GM12878 (cell line): ENCODE measurements at regions not wholly inside any gene's neighbourhood (a gene's known extent, or its start where the extent isn't known, plus 50 kb on each side); places are given as distances from the start of the nearest gene placed in this dataset.

Experiments
- ATAC-seq: fragments of 200-7000 bp; cut with Tn5 transposase; 3 replicates; pipeline ENCODE4 v1.9.1; 2020; ENCODE audit warnings: mild to moderate bottlenecking, moderate library complexity
- BruUV-seq: library from RNA; stranded (reverse); fragments of 400-500 nt; replicated peaks from 2 replicates; lab custom pipeline; 2021; lab: Mats Ljungman, UMichigan
- CTCF ChIA-PET: fragments of 300-600 bp; sonication (Branson Sonifier 250); formaldehyde crosslinking; extraction: SDS; loops from one replicate; lab custom pipeline; 2021; ENCODE audit warnings: inconsistent platforms; lab: Yijun Ruan, JAX
- POLR2A ChIA-PET: fragments of 350-600 bp; formaldehyde crosslinking; extraction: SDS; loops from one replicate; lab custom pipeline; 2021; ENCODE audit warnings: inconsistent platforms; lab: Charles Lee
- RAD21 ChIA-PET: fragments of 300-600 bp; sonication (Branson Sonifier 250); formaldehyde crosslinking; loops from one replicate; lab custom pipeline; 2023; ENCODE audit warnings: antibody characterized with exemption; ENCODE audit not compliant: unreplicated experiment; lab: Charles Lee
- SMC1A ChIA-PET: fragments of 300-600 bp; sonication (Branson Sonifier 250); formaldehyde crosslinking; loops from one replicate; lab custom pipeline; 2023; ENCODE audit not compliant: unreplicated experiment, uncharacterized antibody; lab: Charles Lee
- DNase-seq: peaks from one replicate; pipeline ENCODE4 v3.0.0-alpha.2; 2011; ENCODE audit warnings: low read depth, low spot score
- FAIRE-seq: peaks from 3 replicates; lab custom pipeline; 2011; peaks lifted over from hg19 to GRCh38; lab: Jason Lieb, UNC
- H2AFZ ChIP-seq: 2 replicates; pipeline ENCODE4 v1.6.0; 2011; ENCODE audit warnings: low read depth, low read length, control low read depth; ENCODE audit not compliant: control insufficient read depth
- H3K27ac ChIP-seq: 2 replicates; pipeline ENCODE4 v1.5.1; 2011; ENCODE audit warnings: control low read depth; ENCODE audit not compliant: control insufficient read depth, insufficient read depth
- H3K27me3 ChIP-seq, 2 experiments: replicated peaks in 1 of 2; 2 replicates each; pipeline versions ENCODE4 v1.6.0 to v1.6.1; 2011; ENCODE audit warnings: low read length in 1 of 2; ENCODE audit not compliant: control insufficient read depth in 2 of 2, insufficient read depth in 2 of 2
- H3K36me3 ChIP-seq, 2 experiments: 2 replicates each; pipeline ENCODE4 v1.5.1; 2011; ENCODE audit warnings: low read length in 1 of 2; ENCODE audit not compliant: control insufficient read depth in 2 of 2, insufficient read depth in 2 of 2
- H3K4me1 ChIP-seq: 2 replicates; pipeline ENCODE4 v1.6.1; 2011; ENCODE audit warnings: mild to moderate bottlenecking, low read length, moderate library complexity, mixed read lengths; ENCODE audit not compliant: control insufficient read depth, insufficient read depth
- H3K4me2 ChIP-seq: 2 replicates; pipeline ENCODE4 v1.6.0; 2011; ENCODE audit warnings: control low read depth; ENCODE audit not compliant: control insufficient read depth, insufficient read depth
- H3K4me3 ChIP-seq: fragments of 200-600 bp; sonication (generic); 2 replicates; pipeline ENCODE4 v1.5.1; 2016
- H3K79me2 ChIP-seq: 2 replicates; pipeline ENCODE4 v1.6.0; 2011; ENCODE audit warnings: low read length; ENCODE audit not compliant: control insufficient read depth, insufficient read depth
- H3K9ac ChIP-seq: 2 replicates; pipeline ENCODE4 v1.8.0; 2011; ENCODE audit warnings: low read length, control low read depth, mixed read lengths; ENCODE audit not compliant: control insufficient read depth, insufficient read depth
- H3K9me3 ChIP-seq: replicated peaks from 3 replicates; pipeline ENCODE4 v1.5.1; 2011; ENCODE audit warnings: mild to moderate bottlenecking, low read length; ENCODE audit not compliant: control insufficient read depth, insufficient read depth
- H4K20me1 ChIP-seq: 2 replicates; pipeline ENCODE4 v1.6.0; 2011; ENCODE audit not compliant: control insufficient read depth, insufficient read depth
- BHLHE40 ChIP-seq, 2 experiments: fragments of 450-650 bp in 1 of 2; IDR thresholded peaks; 2 replicates each; pipeline ENCODE4 v1.6.1; 2011 to 2017; ENCODE audit warnings: low read depth in 2 of 2, borderline replicate concordance in 1 of 2, improper control_type of control experiment in 1 of 2, low read length in 1 of 2, mild to moderate bottlenecking in 1 of 2
- KAT2A ChIP-seq: conservative IDR thresholded peaks from 2 replicates; pipeline ENCODE4 v1.6.1; 2011; ENCODE audit warnings: low read depth, low read length; ENCODE audit not compliant: control insufficient read depth
- MEF2A ChIP-seq: IDR thresholded peaks from 2 replicates; pipeline ENCODE4 v1.6.1; 2011; ENCODE audit warnings: low read depth, mild to moderate bottlenecking, low read length, moderate library complexity; ENCODE audit not compliant: insufficient read depth
- NBN ChIP-seq: fragments of 450-650 bp; IDR thresholded peaks from 2 replicates; pipeline ENCODE4 v1.6.1; 2016
- NR2C2 ChIP-seq: IDR thresholded peaks from 2 replicates; pipeline ENCODE4 v1.6.1; 2011; ENCODE audit warnings: borderline replicate concordance, low read depth; ENCODE audit not compliant: control insufficient read depth, insufficient read length
- PML ChIP-seq: IDR thresholded peaks from 2 replicates; pipeline ENCODE4 v1.6.1; 2012; ENCODE audit warnings: low read length, inconsistent platforms
- POU2F2 ChIP-seq: IDR thresholded peaks from 3 replicates; pipeline ENCODE4 v1.6.1; 2011; ENCODE audit warnings: low read depth, mild to moderate bottlenecking, low read length, borderline replicate concordance
- RCOR1 ChIP-seq: conservative IDR thresholded peaks from 2 replicates; pipeline ENCODE4 v1.6.1; 2012; ENCODE audit warnings: low read depth, low read length, improper control_type of control experiment
- SKIL ChIP-seq: fragments of 450-650 bp; IDR thresholded peaks from 2 replicates; pipeline ENCODE4 v1.6.1; 2017; ENCODE audit warnings: mild to moderate bottlenecking, low read depth, inconsistent platforms; ENCODE audit not compliant: poor library complexity, severe bottlenecking
- SMC3 ChIP-seq: IDR thresholded peaks from 2 replicates; pipeline ENCODE4 v1.6.1; 2011; ENCODE audit warnings: low read length, improper control_type of control experiment, borderline replicate concordance
- STAT3 ChIP-seq: IDR thresholded peaks from 2 replicates; pipeline ENCODE4 v1.6.1; 2011; ENCODE audit warnings: low read depth, low read length, improper control_type of control experiment
- SUZ12 ChIP-seq: fragments of 200-600 bp; sonication (generic); IDR thresholded peaks from one replicate; pipeline ENCODE4 v1.6.1; 2018; ENCODE audit warnings: antibody characterized with exemption, mild to moderate bottlenecking; ENCODE audit not compliant: unreplicated experiment
- TCF12 ChIP-seq: IDR thresholded peaks from 2 replicates; pipeline ENCODE4 v1.6.1; 2011; ENCODE audit warnings: low read depth, mild to moderate bottlenecking, low read length
- YY1 ChIP-seq: IDR thresholded peaks from 2 replicates; pipeline ENCODE4 v1.6.1; 2011; ENCODE audit warnings: low read depth, mild to moderate bottlenecking, low read length
- ZNF217 ChIP-seq: fragments of 450-650 bp; IDR thresholded peaks from 2 replicates; pipeline ENCODE4 v1.6.1; 2017; ENCODE audit warnings: antibody characterized with exemption, mild to moderate bottlenecking
- WGBS: methylation state at CpG from one replicate; pipeline ENCODE4 v1.1.6; 2016; ENCODE audit warnings: low lambda C conversion rate; ENCODE audit not compliant: insufficient replicate concordance, insufficient coverage; ENCODE audit errors: missing lambda C conversion rate; 5-methylcytosine and 5-hydroxymethylcytosine counted together
- in situ Hi-C: fragments of 300-500 bp; cut with MboI; formaldehyde crosslinking; loops from 9 replicates; pipeline ENCODE4 v1.14.3; 2018; ENCODE audit warnings: mixed read lengths
- intact Hi-C: fragments of 100-400 bp; cut with micrococcal nuclease; formaldehyde crosslinking; loops from one replicate; pipeline ENCODE4 v1.14.2; 2022; ENCODE audit not compliant: unreplicated experiment

- Histone ChIP-seq H4K20me1 (no peaks in the 10 kb centered on the region), H3K79me2 (no peaks in the 10 kb centered on the region), H3K4me2 (no peak overlapping the region), H2AFZ (no peak overlapping the region), H3K4me1 (no peaks in the 10 kb centered on the region), H3K27me3 (no peaks in the 10 kb centered on the region), H3K27ac (no peak overlapping the region), H3K9me3 (no peaks in the 10 kb centered on the region), H3K4me3 (no peak overlapping the region), H3K36me3 (no peaks in the 10 kb centered on the region), H3K9ac (no peak overlapping the region)
- intact Hi-C loops (no loop called here), in situ Hi-C loops (no loop called here)
- ChIA-PET POLR2A (no interaction called here), RAD21 (no interaction called here), SMC1A (no interaction called here), CTCF (interaction anchor here (0.8 kb wide), 1 partner anchor 886 kb away, joined by 3 read pairs; no protein-coding TSS in a partner anchor)
- FAIRE-seq (no peak), DNase-seq (no peak), ATAC-seq (no peak)
- no TSS peak for BruUV-seq
- WGBS: 24% methylated on average over 4 of the region's 4 CpGs
- no peak for TF ChIP-seq SUZ12
- no peak for TF ChIP-seq SKIL
- no peak for TF ChIP-seq STAT3
- no peak for TF ChIP-seq TCF12
- no peak for TF ChIP-seq BHLHE40 (IDR thresholded peaks at IDR 0.05; ENCODE audit: borderline replicate concordance in 1 of 2, low read depth in 2 of 2, low read length in 1 of 2)
- TF ChIP-seq PML: no peak
- TF ChIP-seq SMC3: no peak
- no peak for TF ChIP-seq YY1
- no peak for TF ChIP-seq NBN
- no peak for TF ChIP-seq RCOR1
- no peak for TF ChIP-seq POU2F2
- no peak for TF ChIP-seq MEF2A
- TF ChIP-seq ZNF217: no peak
- no peak for TF ChIP-seq KAT2A
- TF ChIP-seq NR2C2: no peak
Measured at GRCh38 chr6:6966569-6966968, 141.2 kb upstream of the RREB1 start.
